ENCODE measurements at regions not wholly inside any gene's neighbourhood (a gene's known extent, or its start where the extent isn't known, plus 50 kb on each side); places are given as distances from the start of the nearest gene placed in this dataset.

- Histone ChIP-seq H2AFZ (no peak overlapping the region), H3K4me3 (no peak overlapping the region), H3K79me2 (ENCODE audit: low read depth) (no peaks in the 10 kb centered on the region), H3K4me2 (no peak overlapping the region), H3K27me3 (ENCODE audit: insufficient read depth, low read depth) (no peaks in the 10 kb centered on the region), H3K4me1 (replicated peaks; ENCODE audit: insufficient read depth) (no peaks in the 10 kb centered on the region), H3F3A (ENCODE audit: insufficient read depth, low read depth) (no peaks in the 10 kb centered on the region), H3K9me2 (ENCODE audit: insufficient read depth) (no peaks in the 10 kb centered on the region), H4K20me1 (ENCODE audit: insufficient read depth) (no peaks in the 10 kb centered on the region; the same call in 1 of the 2 replicates), H3K9me3 (ENCODE audit: insufficient read depth, low read depth) (no peaks in the 10 kb centered on the region), H3K36me3 (ENCODE audit: low read depth) (no peaks in the 10 kb centered on the region), H3K27ac (no peak overlapping the region)
- DNase-seq: no peak
- CTCF ChIA-PET: no interaction called here
- no TSS peak for BruUV-seq (replicated peaks)
- TF ChIP-seq CTCF (conservative IDR thresholded peaks at IDR 0.05): no peak
- no peak for TF ChIP-seq EZH2 (IDR thresholded peaks at IDR 0.05; ENCODE audit: low read depth)
- intact Hi-C loops (cut with micrococcal nuclease; ENCODE audit: unreplicated experiment): no loop called here
- POLR2A ChIA-PET (ENCODE audit: unreplicated experiment): no interaction called here
These were observed 519.2 kb upstream of the TOM1L1 start for GRCh38 chr17:54381482-54381881.

GRCh38 chr17:54404259-54404658 is 496.4 kb upstream of the TOM1L1 start:
- CTCF ChIA-PET: no interaction called here

GRCh38 chr17:54405826-54406225 is 494.8 kb upstream of the TOM1L1 start:
- Histone ChIP-seq H2AFZ (no peak overlapping the region), H3K9me3 (ENCODE audit: insufficient read depth, low read depth) (no peaks in the 10 kb centered on the region), H3K27me3 (ENCODE audit: insufficient read depth, low read depth) (no peaks in the 10 kb centered on the region), H3K4me2 (no peak overlapping the region), H3K27ac (no peak overlapping the region), H3K79me2 (ENCODE audit: low read depth) (no peaks in the 10 kb centered on the region), H3F3A (ENCODE audit: insufficient read depth, low read depth) (no peaks in the 10 kb centered on the region), H4K20me1 (ENCODE audit: insufficient read depth) (no peaks in the 10 kb centered on the region), H3K36me3 (ENCODE audit: low read depth) (no peaks in the 10 kb centered on the region), H3K4me3 (no peak overlapping the region), H3K9me2 (ENCODE audit: insufficient read depth) (no peaks in the 10 kb centered on the region), H3K4me1 (replicated peaks; ENCODE audit: insufficient read depth) (no peaks in the 10 kb centered on the region)
- intact Hi-C loops (cut with micrococcal nuclease; ENCODE audit: unreplicated experiment): no loop called here
- TF ChIP-seq CTCF (conservative IDR thresholded peaks at IDR 0.05) (no peak), EZH2 (IDR thresholded peaks at IDR 0.05; ENCODE audit: low read depth) (no peak)
- no peak for DNase-seq
- BruUV-seq (replicated peaks): no TSS peak
- ChIA-PET POLR2A (ENCODE audit: unreplicated experiment) (no interaction called here), CTCF (no interaction called here)

More at GRCh38 chr17:54404259-54404658, 496.4 kb upstream of the TOM1L1 start:
- H3K9me3 ChIP-seq (ENCODE audit: insufficient read depth, low read depth): no peaks in the 10 kb centered on the region
- no peak overlapping the region for H2AFZ ChIP-seq
- intact Hi-C loops (cut with micrococcal nuclease; ENCODE audit: unreplicated experiment): no loop called here
- no peaks in the 10 kb centered on the region for H3F3A ChIP-seq (ENCODE audit: insufficient read depth, low read depth)
- peak in 1 of 2 experiments; percentile 9 for DNase-seq
- H3K27ac ChIP-seq: no peak overlapping the region
- no peaks in the 10 kb centered on the region for H3K36me3 ChIP-seq (ENCODE audit: low read depth)
- no peaks in the 10 kb centered on the region for H3K9me2 ChIP-seq (ENCODE audit: insufficient read depth)
- H3K4me1 ChIP-seq (replicated peaks; ENCODE audit: insufficient read depth): no peaks in the 10 kb centered on the region
- POLR2A ChIA-PET (ENCODE audit: unreplicated experiment): no interaction called here
- TF ChIP-seq CTCF (conservative IDR thresholded peaks at IDR 0.05): no peak
- no peak for TF ChIP-seq EZH2 (IDR thresholded peaks at IDR 0.05; ENCODE audit: low read depth)
- BruUV-seq (replicated peaks): no TSS peak
- no peak overlapping the region for H3K4me2 ChIP-seq
- no peaks in the 10 kb centered on the region for H3K27me3 ChIP-seq (ENCODE audit: insufficient read depth, low read depth)
- H4K20me1 ChIP-seq (ENCODE audit: insufficient read depth): no peaks in the 10 kb centered on the region
- no peaks in the 10 kb centered on the region for H3K79me2 ChIP-seq (ENCODE audit: low read depth)
- H3K4me3 ChIP-seq: no peak overlapping the region
